ENCODE measurements at regions not wholly inside any gene's neighbourhood (a gene's known extent, or its start where the extent isn't known, plus 50 kb on each side); places are given as distances from the start of the nearest gene placed in this dataset.
A peak's percentile ranks its signal among the peaks of the same experiment; 100 is the strongest.

- no peak for DNase-seq (ENCODE audit: low spot score)
- Histone ChIP-seq H3K4me3 (no peak overlapping the region), H3K79me2 (no peaks in the 10 kb centered on the region), H3K9me2 (replicated peaks; ENCODE audit: insufficient read depth) (no peaks in the 10 kb centered on the region), H3K36me3 (replicated peaks; ENCODE audit: insufficient read depth, low read depth) (no peaks in the 10 kb centered on the region), H3K9me3 (ENCODE audit: low read depth) (no peaks in the 10 kb centered on the region), H4K20me1 (ENCODE audit: insufficient read depth, poor library complexity, severe bottlenecking) (no peaks in the 10 kb centered on the region), H3K27ac (no peak overlapping the region), H2AFZ (no peak overlapping the region), H3K4me2 (no peak overlapping the region), H3K27me3 (no peaks in the 10 kb centered on the region), H3K4me1 (ENCODE audit: insufficient read depth) (no peaks in the 10 kb centered on the region)
- TF ChIP-seq CTCF (IDR thresholded peaks at IDR 0.05; ENCODE audit: poor library complexity), result no peak
- no peak for TF ChIP-seq EZH2phosphoT487 (IDR thresholded peaks at IDR 0.05; ENCODE audit: low read depth, severe bottlenecking, unreplicated experiment)
- 90% methylated on average over 7 of the region's 7 CpGs for WGBS (ENCODE audit: low lambda C conversion rate, missing lambda C conversion rate)
Measured at GRCh38 chr6:2454180-2454579, 208.8 kb upstream of the GMDS start.

GRCh38 chr6:2450546-2450945, 205.1 kb upstream of the GMDS start:
- H3K27me3 ChIP-seq, result no peaks in the 10 kb centered on the region
- H3K27ac ChIP-seq, result no peak overlapping the region
- DNase-seq (ENCODE audit: low spot score), result peak; percentile 34
- H3K4me2 ChIP-seq, result peak overlapping the region; percentile 35
- no peaks in the 10 kb centered on the region for H3K9me2 ChIP-seq (replicated peaks; ENCODE audit: insufficient read depth)
- WGBS (ENCODE audit: low lambda C conversion rate, missing lambda C conversion rate), result 55% methylated on average over 12 of the region's 12 CpGs
- TF ChIP-seq CTCF (IDR thresholded peaks at IDR 0.05; ENCODE audit: poor library complexity) (no peak), EZH2 (IDR thresholded peaks at IDR 0.05; ENCODE audit: borderline replicate concordance) (no peak), EZH2phosphoT487 (IDR thresholded peaks at IDR 0.05; ENCODE audit: low read depth, severe bottlenecking, unreplicated experiment) (no peak)
- H3K9me3 ChIP-seq (ENCODE audit: low read depth), result no peaks in the 10 kb centered on the region
- no peaks in the 10 kb centered on the region for H3K36me3 ChIP-seq (replicated peaks; ENCODE audit: insufficient read depth, low read depth)
- H3K4me3 ChIP-seq, result no peak overlapping the region
- no peaks in the 10 kb centered on the region for H4K20me1 ChIP-seq (ENCODE audit: insufficient read depth, poor library complexity, severe bottlenecking)
- no peak overlapping the region for H2AFZ ChIP-seq
- no peaks in the 10 kb centered on the region for H3K79me2 ChIP-seq
- H3K4me1 ChIP-seq (ENCODE audit: insufficient read depth), result peaks cover 8% of the 10 kb centered on the region

- H3K4me1 ChIP-seq (ENCODE audit: insufficient read depth), result peaks cover 8% of the 10 kb centered on the region
- H3K79me2 ChIP-seq, result no peaks in the 10 kb centered on the region
- H3K4me3 ChIP-seq, result no peak overlapping the region
- 79% methylated on average over 2 of the region's 2 CpGs for WGBS (ENCODE audit: low lambda C conversion rate, missing lambda C conversion rate)
- no peaks in the 10 kb centered on the region for H4K20me1 ChIP-seq (ENCODE audit: insufficient read depth, poor library complexity, severe bottlenecking)
- no peak overlapping the region for H2AFZ ChIP-seq
- TF ChIP-seq EZH2 (IDR thresholded peaks at IDR 0.05; ENCODE audit: borderline replicate concordance) (no peak), EZH2phosphoT487 (IDR thresholded peaks at IDR 0.05; ENCODE audit: low read depth, severe bottlenecking, unreplicated experiment) (no peak), CTCF (IDR thresholded peaks at IDR 0.05; ENCODE audit: poor library complexity) (no peak)
- H3K36me3 ChIP-seq (replicated peaks; ENCODE audit: insufficient read depth, low read depth), result no peaks in the 10 kb centered on the region
- peak overlapping the region; percentile 70 for H3K4me2 ChIP-seq
- no peaks in the 10 kb centered on the region for H3K27me3 ChIP-seq
- H3K9me3 ChIP-seq (ENCODE audit: low read depth), result no peaks in the 10 kb centered on the region
- DNase-seq (ENCODE audit: low spot score), result no peak
- no peaks in the 10 kb centered on the region for H3K9me2 ChIP-seq (replicated peaks; ENCODE audit: insufficient read depth)
- H3K27ac ChIP-seq, result no peak overlapping the region
Measured at GRCh38 chr6:2449572-2449940, 204.2 kb upstream of the GMDS start.

Measured in hepatocyte (in vitro differentiated cells).